ENCODE measurements at regions not wholly inside any gene's neighbourhood (a gene's known extent, or its start where the extent isn't known, plus 50 kb on each side); places are given as distances from the start of the nearest gene placed in this dataset.
A peak's percentile ranks its signal among the peaks of the same experiment; 100 is the strongest.

- H3K4me3 Mint-ChIP-seq: no peak overlapping the region
- intact Hi-C loops (cut with micrococcal nuclease): no loop called here
- TF ChIP-seq CTCF (IDR thresholded peaks at IDR 0.05): no peak
- no peaks in the 10 kb centered on the region for H3K36me3 Mint-ChIP-seq (ENCODE audit: low read depth)
- ChIA-PET POLR2A (interaction anchor here (0.6 kb wide), 1 partner anchor 782 kb away, joined by 3 read pairs; no protein-coding TSS in a partner anchor), CTCF (interaction anchor here (0.5 kb wide), 1 partner anchor 36 kb away, joined by 3 read pairs; no protein-coding TSS in a partner anchor)
- no peak for DNase-seq
- H3K27me3 Mint-ChIP-seq: no peaks in the 10 kb centered on the region
- H3K4me1 Mint-ChIP-seq: peaks cover 19% of the 10 kb centered on the region
- H3K27ac Mint-ChIP-seq: no peak overlapping the region
- no peaks in the 10 kb centered on the region for H3K9me3 Mint-ChIP-seq
- ATAC-seq (ENCODE audit: low read depth): no peak
These were observed 128.2 kb upstream of the RASGEF1B start for GRCh38 chr4:81599742-81600380.

- H3K27me3 Mint-ChIP-seq: no peaks in the 10 kb centered on the region
- H3K36me3 Mint-ChIP-seq (ENCODE audit: low read depth): no peaks in the 10 kb centered on the region
- TF ChIP-seq CTCF (IDR thresholded peaks at IDR 0.05): no peak
- H3K27ac Mint-ChIP-seq: no peak overlapping the region
- CTCF ChIA-PET: interaction anchor here (1.4 to 1.8 kb wide), 2 partner anchors 34 to 125 kb away, joined by 3 to 4 read pairs; no protein-coding TSS in a partner anchor
- POLR2A ChIA-PET: interaction anchor here (0.7 to 1.2 kb wide), 2 partner anchors 31 to 48 kb away, joined by 3 read pairs; no protein-coding TSS in a partner anchor
- intact Hi-C loops (cut with micrococcal nuclease): no loop called here
- DNase-seq (no peak), ATAC-seq (ENCODE audit: low read depth) (no peak)
- no peak overlapping the region for H3K4me3 Mint-ChIP-seq
- peaks cover 33% of the 10 kb centered on the region for H3K4me1 Mint-ChIP-seq
- H3K9me3 Mint-ChIP-seq: no peaks in the 10 kb centered on the region
These were observed 124.3 kb upstream of the RASGEF1B start for GRCh38 chr4:81595798-81596610.

- no peaks in the 10 kb centered on the region for H3K36me3 Mint-ChIP-seq (ENCODE audit: low read depth)
- peaks cover 40% of the 10 kb centered on the region for H3K4me1 Mint-ChIP-seq
- POLR2A ChIA-PET: interaction anchor here (0.7 to 0.8 kb wide), 2 partner anchors 11 to 47 kb away, joined by 3 read pairs; no protein-coding TSS in a partner anchor
- no peak for TF ChIP-seq CTCF (IDR thresholded peaks at IDR 0.05)
- intact Hi-C loops (cut with micrococcal nuclease): no loop called here
- no peak overlapping the region for H3K4me3 Mint-ChIP-seq
- no peak for DNase-seq
- no peaks in the 10 kb centered on the region for H3K27me3 Mint-ChIP-seq
- no peak overlapping the region for H3K27ac Mint-ChIP-seq
- ATAC-seq (ENCODE audit: low read depth): no peak
- CTCF ChIA-PET: interaction anchor here (1.4 to 1.8 kb wide), 2 partner anchors 33 to 125 kb away, joined by 3 to 4 read pairs; no protein-coding TSS in a partner anchor
- no peaks in the 10 kb centered on the region for H3K9me3 Mint-ChIP-seq
These were observed 123.6 kb upstream of the RASGEF1B start for GRCh38 chr4:81595287-81595686.

- Mint-ChIP-seq H3K9me3 (no peaks in the 10 kb centered on the region), H3K27me3 (no peaks in the 10 kb centered on the region), H3K27ac (no peak overlapping the region), H3K4me1 (peaks cover 43% of the 10 kb centered on the region), H3K4me3 (no peak overlapping the region), H3K36me3 (ENCODE audit: low read depth) (no peaks in the 10 kb centered on the region)
- peak; percentile 42 for ATAC-seq (ENCODE audit: low read depth)
- intact Hi-C loops (cut with micrococcal nuclease): loop anchor here (1.0 kb wide), 1 partner anchor 11 kb away; no protein-coding TSS in a partner anchor
- ChIA-PET POLR2A (interaction anchor here (0.8 to 1.6 kb wide), 2 partner anchors 12 to 33 kb away, joined by 3 read pairs; no protein-coding TSS in a partner anchor), CTCF (interaction anchor here (1.4 to 1.8 kb wide), 2 partner anchors 33 to 124 kb away, joined by 3 to 4 read pairs; no protein-coding TSS in a partner anchor)
- TF ChIP-seq CTCF (IDR thresholded peaks at IDR 0.05): no peak
- no peak for DNase-seq
These were observed 122.9 kb upstream of the RASGEF1B start for GRCh38 chr4:81594490-81595159.
